GM06990 (cell line): ENCODE measurements at regions not wholly inside any gene's neighbourhood (a gene's known extent, or its start where the extent isn't known, plus 50 kb on each side); places are given as distances from the start of the nearest gene placed in this dataset.

Experiments used
- DNase-seq: peaks from one replicate; pipeline ENCODE4 v3.0.0-alpha.2; 2011; ENCODE audit not compliant: insufficient read length; ENCODE audit errors: extremely low read depth
- H3K27me3 ChIP-seq: replicated peaks from 2 replicates; pipeline ENCODE4 v1.6.0; 2011; ENCODE audit warnings: low read length; ENCODE audit not compliant: control insufficient read depth, insufficient read depth
- H3K36me3 ChIP-seq: 2 replicates; pipeline ENCODE4 v1.5.1; 2011; ENCODE audit warnings: low read length; ENCODE audit not compliant: control insufficient read depth, insufficient read depth
- H3K4me3 ChIP-seq: replicated peaks from 2 replicates; pipeline ENCODE4 v1.5.1; 2011; ENCODE audit warnings: low read depth, mild to moderate bottlenecking, control low read depth, low read length
- CTCF ChIP-seq: IDR thresholded peaks from 2 replicates; pipeline ENCODE4 v1.5.1; 2011; ENCODE audit warnings: low read length, control low read depth, mild to moderate bottlenecking, inconsistent platforms; ENCODE audit not compliant: insufficient read depth, poor library complexity, severe bottlenecking

- H3K36me3 ChIP-seq, result no peaks in the 10 kb centered on the region
- TF ChIP-seq CTCF, result no peak
- no peak overlapping the region for H3K4me3 ChIP-seq
- H3K27me3 ChIP-seq, result no peaks in the 10 kb centered on the region
- DNase-seq, result no peak
Observed at GRCh38 chr6:160832422-160832821, 130.4 kb downstream of the PLG start.

GRCh38 chr6:160837146-160837545 lies 135.1 kb downstream of the PLG start:
- no peak for DNase-seq
- no peak overlapping the region for H3K4me3 ChIP-seq
- no peaks in the 10 kb centered on the region for H3K27me3 ChIP-seq
- TF ChIP-seq CTCF, result no peak
- H3K36me3 ChIP-seq, result no peaks in the 10 kb centered on the region

- Histone ChIP-seq H3K27me3 (no peaks in the 10 kb centered on the region), H3K4me3 (no peak overlapping the region), H3K36me3 (no peaks in the 10 kb centered on the region)
- no peak for DNase-seq
- TF ChIP-seq CTCF, result no peak
Observed at GRCh38 chr6:160851031-160851430, 140.5 kb upstream of the MAP3K4 start.

GRCh38 chr6:160853946-160854345 lies 137.6 kb upstream of the MAP3K4 start:
- Histone ChIP-seq H3K36me3 (no peaks in the 10 kb centered on the region), H3K4me3 (no peak overlapping the region), H3K27me3 (no peaks in the 10 kb centered on the region)
- DNase-seq, result no peak
- TF ChIP-seq CTCF, result no peak

GRCh38 chr6:160858886-160859285 lies 132.7 kb upstream of the MAP3K4 start:
- H3K36me3 ChIP-seq, result no peaks in the 10 kb centered on the region
- H3K27me3 ChIP-seq, result no peaks in the 10 kb centered on the region
- DNase-seq, result no peak
- H3K4me3 ChIP-seq, result no peak overlapping the region
- no peak for TF ChIP-seq CTCF

- DNase-seq, result no peak
- Histone ChIP-seq H3K36me3 (no peaks in the 10 kb centered on the region), H3K4me3 (no peak overlapping the region), H3K27me3 (no peaks in the 10 kb centered on the region)
- TF ChIP-seq CTCF, result no peak
Observed at GRCh38 chr6:160859822-160860221, 131.7 kb upstream of the MAP3K4 start.
